ENCODE measurements at regions not wholly inside any gene's neighbourhood (a gene's known extent, or its start where the extent isn't known, plus 50 kb on each side); places are given as distances from the start of the nearest gene placed in this dataset.

- POLR2A ChIA-PET = no interaction called here
- CTCF ChIA-PET = no interaction called here
- no peak for DNase-seq (ENCODE audit: low read depth, low spot score)
- Histone ChIP-seq H4K20me1 (ENCODE audit: insufficient read depth) (no peaks in the 10 kb centered on the region), H3K4me1 (ENCODE audit: control insufficient read depth in 1 of 2, insufficient read depth in 2 of 2, low read length in 2 of 2) (no peaks in the 10 kb centered on the region), H2AFZ (ENCODE audit: low read depth, low read length, poor library complexity, severe bottlenecking) (no peak overlapping the region), H3K9me2 (ENCODE audit: insufficient read depth) (no peaks in the 10 kb centered on the region; the same call in 1 of the 2 replicates), H3K27me3 (ENCODE audit: insufficient read depth, low read length) (no peaks in the 10 kb centered on the region), H3K79me2 (ENCODE audit: insufficient read depth, low read length) (no peaks in the 10 kb centered on the region), H3K4me2 (ENCODE audit: low read length) (no peak overlapping the region), H3K9me3 (ENCODE audit: control insufficient read depth in 1 of 2, insufficient read depth in 1 of 2, low read depth in 1 of 2, low read length in 2 of 2) (no peaks in the 10 kb centered on the region), H3K9ac (ENCODE audit: low read length) (no peak overlapping the region), H3K36me3 (ENCODE audit: control insufficient read depth in 1 of 2, insufficient read depth in 2 of 2, low read length in 2 of 2) (no peaks in the 10 kb centered on the region), H3K4me3 (replicated peaks in 1 of 2; ENCODE audit: low read depth in 1 of 2, low read length in 2 of 2) (no peak overlapping the region), H3K27ac (ENCODE audit: low read depth, low read length) (no peak overlapping the region)
- BruUV-seq (replicated peaks) = no TSS peak
- RAD21 ChIA-PET (ENCODE audit: low non-redundant PET in 1 of 2, low total read pairs in 2 of 2, uncharacterized antibody in 2 of 2, unreplicated experiment in 2 of 2) = no interaction called here
- TF ChIP-seq CEBPB (IDR thresholded peaks at IDR 0.05; ENCODE audit: low read depth) (no peak), FOSL1 (IDR thresholded peaks at IDR 0.05; ENCODE audit: low read depth) (no peak), SIN3A (IDR thresholded peaks at IDR 0.05; ENCODE audit: low read depth) (no peak), ELF1 (IDR thresholded peaks at IDR 0.05; ENCODE audit: borderline replicate concordance, low read depth) (no peak), RAD21 (IDR thresholded peaks at IDR 0.05; ENCODE audit: low read depth) (no peak), EGR1 (IDR thresholded peaks at IDR 0.05; ENCODE audit: low read depth) (no peak), POLR2A (IDR thresholded peaks at IDR 0.05; ENCODE audit: borderline replicate concordance, extremely low read depth, insufficient read depth, insufficient read length) (no peak), ZBTB33 (IDR thresholded peaks at IDR 0.05; ENCODE audit: extremely low read depth, insufficient replicate concordance, low read length) (no peak), ZFX (IDR thresholded peaks at IDR 0.05) (no peak), POLR2AphosphoS5 (IDR thresholded peaks at IDR 0.05; ENCODE audit: low read depth, low read length) (no peak), YY1 (IDR thresholded peaks at IDR 0.05; ENCODE audit: extremely low read depth, insufficient replicate concordance, low read depth, low read length) (no peak), MAX (IDR thresholded peaks at IDR 0.05) (no peak)
- ATAC-seq = no peak
- intact Hi-C loops (cut with micrococcal nuclease) = no loop called here
Observed at GRCh38 chr4:170723171-170723570, 633.4 kb upstream of the AADAT start.
